Coronary artery (tissue), 2 donors: ENCODE measurements at regions not wholly inside any gene's neighbourhood (a gene's known extent, or its start where the extent isn't known, plus 50 kb on each side); places are given as distances from the start of the nearest gene placed in this dataset.

Experiments used
- DNase-seq: peaks from one replicate; pipeline ENCODE4 v3.0.0-alpha.2; 2017; ENCODE audit warnings: low spot score
- H3K27ac ChIP-seq, 2 donors: fragments of 200-600 bp; sonication (generic); one replicate each; pipeline ENCODE4 v1.5.1; 2016 to 2019
- H3K4me3 ChIP-seq: fragments of 200-600 bp; sonication (generic); 2 replicates; pipeline ENCODE4 v1.5.1; 2016; ENCODE audit warnings: mild to moderate bottlenecking, moderate library complexity
- TF ChIP-seq, protein P1 (sequence below): fragments of 200-600 bp; sonication (generic); IDR thresholded peaks from one replicate; pipeline ENCODE4 v1.5.1; 2019; ENCODE audit warnings: antibody characterized with exemption

DNA sequence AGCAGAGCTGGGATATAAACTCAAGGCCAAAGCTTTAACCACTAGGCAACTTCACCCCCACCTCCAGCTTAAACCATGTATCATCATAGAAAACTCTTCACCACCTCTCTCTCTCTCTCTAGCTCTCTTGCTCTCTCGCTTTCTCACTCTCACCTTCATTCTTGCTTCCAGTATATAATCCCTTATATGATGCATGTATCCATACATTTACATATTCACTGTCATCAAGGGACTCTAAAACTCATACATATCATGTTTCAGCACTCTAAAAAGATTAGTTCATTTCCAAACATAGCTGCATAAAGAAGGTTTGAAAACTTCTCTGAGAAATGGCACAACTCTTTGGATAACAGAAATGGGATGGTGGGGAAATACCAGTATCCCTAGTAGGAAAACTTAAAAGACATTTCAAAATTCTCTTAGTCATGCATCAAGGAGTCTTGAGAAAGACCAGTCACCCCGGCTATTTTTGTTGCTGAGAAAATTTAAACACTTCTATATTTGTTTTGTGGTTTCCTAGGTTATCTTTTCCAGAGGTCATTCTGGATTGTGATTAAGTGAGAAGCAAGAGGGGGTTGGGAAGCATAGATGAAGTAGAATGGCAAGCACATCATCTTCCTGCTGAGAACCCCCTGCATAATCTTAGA, 447.8 kb upstream of the THBS1 start:
- TF ChIP-seq, protein P1, sequence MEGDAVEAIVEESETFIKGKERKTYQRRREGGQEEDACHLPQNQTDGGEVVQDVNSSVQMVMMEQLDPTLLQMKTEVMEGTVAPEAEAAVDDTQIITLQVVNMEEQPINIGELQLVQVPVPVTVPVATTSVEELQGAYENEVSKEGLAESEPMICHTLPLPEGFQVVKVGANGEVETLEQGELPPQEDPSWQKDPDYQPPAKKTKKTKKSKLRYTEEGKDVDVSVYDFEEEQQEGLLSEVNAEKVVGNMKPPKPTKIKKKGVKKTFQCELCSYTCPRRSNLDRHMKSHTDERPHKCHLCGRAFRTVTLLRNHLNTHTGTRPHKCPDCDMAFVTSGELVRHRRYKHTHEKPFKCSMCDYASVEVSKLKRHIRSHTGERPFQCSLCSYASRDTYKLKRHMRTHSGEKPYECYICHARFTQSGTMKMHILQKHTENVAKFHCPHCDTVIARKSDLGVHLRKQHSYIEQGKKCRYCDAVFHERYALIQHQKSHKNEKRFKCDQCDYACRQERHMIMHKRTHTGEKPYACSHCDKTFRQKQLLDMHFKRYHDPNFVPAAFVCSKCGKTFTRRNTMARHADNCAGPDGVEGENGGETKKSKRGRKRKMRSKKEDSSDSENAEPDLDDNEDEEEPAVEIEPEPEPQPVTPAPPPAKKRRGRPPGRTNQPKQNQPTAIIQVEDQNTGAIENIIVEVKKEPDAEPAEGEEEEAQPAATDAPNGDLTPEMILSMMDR, result no peak
- no peak for DNase-seq
- Histone ChIP-seq H3K4me3 (no peak overlapping the region), H3K27ac (peak overlapping the region in 1 of 2 donors; percentile 79)

DNA sequence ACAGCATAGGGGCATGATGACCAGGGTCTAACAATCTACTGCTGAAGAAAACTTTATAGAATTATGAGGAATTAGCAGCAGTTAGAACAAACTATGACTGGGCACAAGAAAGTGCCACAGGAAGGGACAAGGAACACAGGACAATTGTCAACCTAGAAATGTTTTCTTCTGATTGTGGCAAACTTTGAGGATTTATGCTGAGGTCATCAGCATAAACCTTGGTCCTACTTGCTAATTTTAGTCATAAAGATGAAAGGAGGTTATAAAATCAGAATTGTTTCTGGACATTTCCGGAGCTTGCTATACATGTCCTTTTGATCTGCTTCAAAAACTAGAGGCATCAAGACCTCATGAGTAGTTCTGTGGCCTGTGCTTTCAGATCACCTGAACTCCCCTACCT, 446.6 kb upstream of the THBS1 start:
- TF ChIP-seq, protein P1, result no peak
- H3K4me3 ChIP-seq, result no peak overlapping the region
- no peak for DNase-seq

DNA sequence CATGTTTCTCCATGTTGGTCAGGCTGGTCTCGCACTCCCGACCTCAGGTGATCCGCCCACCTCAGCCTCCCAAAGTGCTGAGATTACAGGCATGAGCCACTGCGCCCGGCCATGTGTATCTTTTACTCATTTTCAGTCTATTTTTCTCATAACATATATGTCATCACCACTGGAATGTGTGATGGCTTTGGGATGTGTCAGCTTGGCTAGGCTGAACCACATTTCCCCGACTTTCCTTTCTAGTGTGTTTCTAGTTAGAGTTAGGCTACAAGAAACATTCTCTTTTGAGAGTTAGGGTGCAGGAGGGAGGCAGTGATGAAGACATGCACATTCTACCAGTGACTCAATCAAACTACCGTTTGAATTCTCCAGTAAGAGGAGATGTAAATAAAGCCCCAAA, 444.9 kb upstream of the THBS1 start:
- no peak overlapping the region for H3K4me3 ChIP-seq
- no peak overlapping the region for H3K27ac ChIP-seq
- DNase-seq, result no peak
- TF ChIP-seq, protein P1, result no peak

More for the DNA sequence above, 446.6 kb upstream of the THBS1 start:
- no peak overlapping the region for H3K27ac ChIP-seq

DNA sequence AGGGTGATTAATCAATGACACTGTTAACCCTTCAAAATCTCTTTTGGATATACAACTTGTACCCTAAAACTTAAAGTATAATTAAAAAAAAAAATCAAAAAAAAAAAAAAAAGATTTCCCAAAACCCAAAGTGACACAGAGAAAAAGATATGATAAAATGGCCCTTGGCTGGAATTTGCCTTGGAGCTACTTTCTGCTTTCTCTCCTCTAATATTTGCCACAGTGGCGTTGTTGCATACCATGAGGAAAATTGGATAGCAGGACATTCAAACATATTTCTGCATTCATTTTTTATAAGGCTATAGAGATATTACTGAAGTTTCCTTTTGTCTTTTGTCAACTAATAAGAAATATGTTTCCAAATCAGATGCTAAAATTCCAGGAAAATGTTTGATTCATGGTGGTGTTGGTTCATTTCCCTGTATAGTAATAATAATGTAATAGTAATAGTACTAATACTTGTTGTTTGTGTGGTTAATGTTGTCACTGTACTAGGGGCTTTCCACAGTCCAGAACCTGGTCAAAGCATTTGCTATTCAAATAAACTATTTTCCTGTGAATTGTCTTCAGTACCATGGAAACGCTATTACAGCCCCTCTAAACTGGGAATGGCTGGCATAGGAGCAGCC, 441.3 kb upstream of the THBS1 start:
- TF ChIP-seq, protein P1, result no peak
- H3K27ac ChIP-seq, result no peak overlapping the region
- DNase-seq, result no peak
- no peak overlapping the region for H3K4me3 ChIP-seq

DNA sequence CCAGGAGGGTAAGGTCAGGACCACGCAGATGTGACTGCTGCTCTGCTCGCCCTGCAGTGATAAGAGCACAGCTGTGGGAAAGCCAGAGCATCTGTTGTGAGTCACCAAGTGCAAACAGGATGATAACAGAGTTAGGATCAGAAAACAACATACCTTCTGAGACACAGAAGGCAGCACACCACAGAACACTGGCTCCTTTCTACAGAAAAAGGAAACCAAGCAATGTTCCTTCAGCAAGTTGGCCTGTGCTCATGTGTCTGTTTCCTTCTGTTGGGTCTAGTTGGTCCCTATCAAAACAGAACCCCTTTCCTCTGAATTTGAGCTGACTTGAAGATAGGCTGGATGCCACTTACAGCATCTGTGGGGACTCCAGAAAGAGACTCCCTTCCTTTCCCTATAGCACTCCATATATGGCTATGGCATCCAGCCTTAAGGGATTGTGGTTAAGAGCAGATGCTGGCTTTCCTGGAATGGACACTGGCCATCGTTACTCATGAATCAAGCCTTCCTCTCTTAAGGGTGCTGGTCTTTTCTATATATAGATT, 440.7 kb upstream of the THBS1 start:
- TF ChIP-seq, protein P1, result no peak
- Histone ChIP-seq H3K4me3 (no peak overlapping the region), H3K27ac (no peak overlapping the region)
- DNase-seq, result no peak

DNA sequence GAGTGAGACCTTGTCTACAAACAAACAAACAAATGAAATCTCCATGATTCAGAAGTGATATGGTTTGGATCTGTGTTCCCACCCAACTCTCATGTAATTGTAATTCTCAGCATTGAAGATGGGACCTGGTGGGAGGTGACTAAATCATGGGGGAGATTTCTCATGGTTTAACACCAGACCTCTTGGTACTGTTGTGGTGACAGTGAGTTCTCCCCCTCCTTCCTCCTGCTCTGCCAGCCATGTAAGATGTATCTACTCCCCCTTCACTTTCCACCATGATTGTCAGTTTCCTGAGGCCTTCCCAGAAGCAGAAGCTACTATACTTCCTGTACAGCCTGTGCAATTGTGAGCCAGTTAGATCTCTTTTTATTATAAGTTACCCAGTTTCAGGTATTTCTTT, 438.4 kb upstream of the THBS1 start:
- TF ChIP-seq, protein P1, result no peak
- no peak for DNase-seq
- H3K4me3 ChIP-seq, result no peak overlapping the region
- no peak overlapping the region for H3K27ac ChIP-seq

DNA sequence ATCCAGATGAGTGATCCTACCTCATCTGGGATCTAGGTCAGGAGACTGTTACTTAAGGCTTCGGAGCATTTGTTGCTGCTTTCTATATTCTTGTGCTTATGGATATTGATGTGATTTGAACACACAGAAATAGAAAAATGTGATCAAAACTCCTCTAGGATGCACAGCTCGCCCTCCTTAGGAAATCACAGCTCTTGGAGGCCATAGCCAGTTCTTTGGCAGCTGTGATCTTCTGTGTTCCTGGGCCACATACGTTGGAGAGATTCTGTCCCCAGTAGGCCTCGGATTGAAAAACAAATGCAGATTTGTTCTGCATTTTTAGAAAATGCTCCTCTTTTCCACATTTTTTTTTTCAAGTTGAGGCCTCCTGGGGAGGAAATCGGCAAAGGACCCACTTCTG, 437.4 kb upstream of the THBS1 start:
- Histone ChIP-seq H3K27ac (no peak overlapping the region), H3K4me3 (no peak overlapping the region)
- TF ChIP-seq, protein P1, result no peak
- DNase-seq, result no peak
